ENCODE measurements at regions not wholly inside any gene's neighbourhood (a gene's known extent, or its start where the extent isn't known, plus 50 kb on each side); places are given as distances from the start of the nearest gene placed in this dataset.

GRCh38 chr5:86039351-86039750, 578.4 kb upstream of the COX7C start:
- ChIA-PET POLR2A (no interaction called here), CTCF (no interaction called here)
- no peaks in the 10 kb centered on the region for H3K36me3 ChIP-seq (ENCODE audit: control insufficient read depth, insufficient read depth, low read length)
- no peak overlapping the region for H3K27ac ChIP-seq (ENCODE audit: low read length)
- DNase-seq (ENCODE audit: low read depth, low spot score) = no peak
- no peaks in the 10 kb centered on the region for H3K27me3 ChIP-seq (ENCODE audit: control insufficient read depth, insufficient read depth, low read length)
- H3K4me3 ChIP-seq (ENCODE audit: low read depth in 2 of 2, low read length in 2 of 2) = no peak overlapping the region
- intact Hi-C loops (cut with micrococcal nuclease; ENCODE audit: unreplicated experiment) = no loop called here
- TF ChIP-seq TCF7L2 (IDR thresholded peaks at IDR 0.05; ENCODE audit: low read depth, low read length) = no peak
- TF ChIP-seq REST (IDR thresholded peaks at IDR 0.05; ENCODE audit: insufficient read depth in 1 of 2, low read depth in 2 of 2, low read length in 1 of 2) = no peak
- TF ChIP-seq CTCF (IDR thresholded peaks at IDR 0.05) = no peak
- TF ChIP-seq SIN3A (IDR thresholded peaks at IDR 0.05; ENCODE audit: borderline replicate concordance, insufficient read depth, low read depth, low read length) = no peak
- no peak for TF ChIP-seq POLR2AphosphoS5 (IDR thresholded peaks at IDR 0.05; ENCODE audit: low read depth, low read length)
- H3K4me1 ChIP-seq (ENCODE audit: control insufficient read depth, insufficient read depth, low read length) = no peaks in the 10 kb centered on the region
- no peaks in the 10 kb centered on the region for H3K9me3 ChIP-seq (ENCODE audit: control insufficient read depth, insufficient read depth, low read depth, low read length)
- ATAC-seq = no peak
- in situ Hi-C loops (cut with HindIII; ENCODE audit: low pct_unique_long_range_greater_than_20kb, low sequenced_read_pairs) = no loop called here
- BruUV-seq (replicated peaks) = no TSS peak

- ChIA-PET POLR2A (no interaction called here), CTCF (no interaction called here)
- H3K27ac ChIP-seq (ENCODE audit: low read length) = no peak overlapping the region
- no peak for TF ChIP-seq REST (IDR thresholded peaks at IDR 0.05; ENCODE audit: insufficient read depth in 1 of 2, low read depth in 2 of 2, low read length in 1 of 2)
- TF ChIP-seq CTCF (IDR thresholded peaks at IDR 0.05) = no peak
- no peak for TF ChIP-seq TCF7L2 (IDR thresholded peaks at IDR 0.05; ENCODE audit: low read depth, low read length)
- no peak for TF ChIP-seq POLR2AphosphoS5 (IDR thresholded peaks at IDR 0.05; ENCODE audit: low read depth, low read length)
- no peak for TF ChIP-seq SIN3A (IDR thresholded peaks at IDR 0.05; ENCODE audit: borderline replicate concordance, insufficient read depth, low read depth, low read length)
- H3K4me1 ChIP-seq (ENCODE audit: control insufficient read depth, insufficient read depth, low read length) = no peaks in the 10 kb centered on the region
- no peak overlapping the region for H3K4me3 ChIP-seq (ENCODE audit: low read depth in 2 of 2, low read length in 2 of 2)
- no peaks in the 10 kb centered on the region for H3K9me3 ChIP-seq (ENCODE audit: control insufficient read depth, insufficient read depth, low read depth, low read length)
- ATAC-seq (no peak), DNase-seq (ENCODE audit: low read depth, low spot score) (no peak)
- no peaks in the 10 kb centered on the region for H3K27me3 ChIP-seq (ENCODE audit: control insufficient read depth, insufficient read depth, low read length)
- BruUV-seq (replicated peaks) = no TSS peak
- in situ Hi-C loops (cut with HindIII; ENCODE audit: low pct_unique_long_range_greater_than_20kb, low sequenced_read_pairs) (no loop called here), intact Hi-C loops (cut with micrococcal nuclease; ENCODE audit: unreplicated experiment) (no loop called here)
- H3K36me3 ChIP-seq (ENCODE audit: control insufficient read depth, insufficient read depth, low read length) = no peaks in the 10 kb centered on the region; the same call in 1 of the 2 replicates
These were observed 547.0 kb upstream of the COX7C start for GRCh38 chr5:86070719-86071118.

Measured in Panc1 (cell line).